ENCODE measurements at regions not wholly inside any gene's neighbourhood (a gene's known extent, or its start where the extent isn't known, plus 50 kb on each side); places are given as distances from the start of the nearest gene placed in this dataset.

DNA sequence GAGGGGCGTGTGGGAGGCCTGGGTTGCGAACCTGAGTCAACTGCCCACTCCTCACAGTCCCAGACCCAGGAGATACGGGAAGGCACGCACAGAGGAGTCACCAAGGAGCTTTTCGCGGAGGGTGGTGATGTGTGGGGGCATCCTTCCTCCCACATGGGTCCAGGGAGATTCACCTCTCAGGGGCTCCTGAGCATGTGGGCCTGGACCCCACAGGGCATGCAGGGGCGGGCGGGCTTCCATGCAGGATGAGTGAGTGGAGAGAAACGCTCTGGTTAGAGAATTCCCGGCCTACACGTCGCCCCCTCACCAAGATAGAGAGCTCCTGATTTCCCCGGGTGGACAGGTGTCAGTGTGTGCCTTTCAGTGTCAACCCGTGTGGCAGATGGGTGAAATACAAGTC is 641.7 kb upstream of the FZD8 start:
- TF ChIP-seq, protein P1, sequence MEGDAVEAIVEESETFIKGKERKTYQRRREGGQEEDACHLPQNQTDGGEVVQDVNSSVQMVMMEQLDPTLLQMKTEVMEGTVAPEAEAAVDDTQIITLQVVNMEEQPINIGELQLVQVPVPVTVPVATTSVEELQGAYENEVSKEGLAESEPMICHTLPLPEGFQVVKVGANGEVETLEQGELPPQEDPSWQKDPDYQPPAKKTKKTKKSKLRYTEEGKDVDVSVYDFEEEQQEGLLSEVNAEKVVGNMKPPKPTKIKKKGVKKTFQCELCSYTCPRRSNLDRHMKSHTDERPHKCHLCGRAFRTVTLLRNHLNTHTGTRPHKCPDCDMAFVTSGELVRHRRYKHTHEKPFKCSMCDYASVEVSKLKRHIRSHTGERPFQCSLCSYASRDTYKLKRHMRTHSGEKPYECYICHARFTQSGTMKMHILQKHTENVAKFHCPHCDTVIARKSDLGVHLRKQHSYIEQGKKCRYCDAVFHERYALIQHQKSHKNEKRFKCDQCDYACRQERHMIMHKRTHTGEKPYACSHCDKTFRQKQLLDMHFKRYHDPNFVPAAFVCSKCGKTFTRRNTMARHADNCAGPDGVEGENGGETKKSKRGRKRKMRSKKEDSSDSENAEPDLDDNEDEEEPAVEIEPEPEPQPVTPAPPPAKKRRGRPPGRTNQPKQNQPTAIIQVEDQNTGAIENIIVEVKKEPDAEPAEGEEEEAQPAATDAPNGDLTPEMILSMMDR (IDR thresholded peaks at IDR 0.05), result no peak
- TF ChIP-seq POLR2A (IDR thresholded peaks at IDR 0.05), result no peak
- TF ChIP-seq POLR2AphosphoS5 (IDR thresholded peaks at IDR 0.05), result no peak
